Astrocyte of the spinal cord (primary cell): ENCODE measurements at regions not wholly inside any gene's neighbourhood (a gene's known extent, or its start where the extent isn't known, plus 50 kb on each side); places are given as distances from the start of the nearest gene placed in this dataset.
A peak's percentile ranks its signal among the peaks of the same experiment; 100 is the strongest.
"Not testable (repeated sequence)": the region's sequence is repeated elsewhere in the genome, so short reads cannot be mapped to it uniquely, and the experiment has no call there.

Experiments
- DNase-seq: peaks from one replicate; pipeline ENCODE4 v3.0.0; 2011; ENCODE audit warnings: low read depth, low spot score
- H3K4me3 ChIP-seq: 2 replicates; pipeline ENCODE4 v1.5.1; 2011; ENCODE audit warnings: low read depth, mild to moderate bottlenecking, low read length, moderate library complexity
- CTCF ChIP-seq: IDR thresholded peaks from 2 replicates; pipeline ENCODE4 v1.5.1; 2012; ENCODE audit warnings: low read depth, mild to moderate bottlenecking, low read length, inconsistent platforms
- in situ Hi-C: cut with HindIII; loops from 2 replicates; pipeline ENCODE4 v1.10.0; 2017; ENCODE audit warnings: low sequenced_read_pairs

- in situ Hi-C loops = no loop called here
- TF ChIP-seq CTCF = no peak
- no peak overlapping the region for H3K4me3 ChIP-seq
- no peak for DNase-seq
These were observed 341.1 kb upstream of the FLRT2 start for GRCh38 chr14:85188836-85189235.

- in situ Hi-C loops, H3K4me3 ChIP-seq, DNase-seq: not testable (repeated sequence)
These were observed 340.7 kb upstream of the FLRT2 start for GRCh38 chr14:85189253-85189652.

- no peak for DNase-seq
- in situ Hi-C loops = no loop called here
- no peak overlapping the region for H3K4me3 ChIP-seq
- TF ChIP-seq CTCF = no peak
These were observed 339.7 kb upstream of the FLRT2 start for GRCh38 chr14:85190251-85190650.

GRCh38 chr14:85191986-85192385 lies 338.0 kb upstream of the FLRT2 start:
- no peak for TF ChIP-seq CTCF
- DNase-seq = no peak
- in situ Hi-C loops = no loop called here
- no peak overlapping the region for H3K4me3 ChIP-seq

DNA sequence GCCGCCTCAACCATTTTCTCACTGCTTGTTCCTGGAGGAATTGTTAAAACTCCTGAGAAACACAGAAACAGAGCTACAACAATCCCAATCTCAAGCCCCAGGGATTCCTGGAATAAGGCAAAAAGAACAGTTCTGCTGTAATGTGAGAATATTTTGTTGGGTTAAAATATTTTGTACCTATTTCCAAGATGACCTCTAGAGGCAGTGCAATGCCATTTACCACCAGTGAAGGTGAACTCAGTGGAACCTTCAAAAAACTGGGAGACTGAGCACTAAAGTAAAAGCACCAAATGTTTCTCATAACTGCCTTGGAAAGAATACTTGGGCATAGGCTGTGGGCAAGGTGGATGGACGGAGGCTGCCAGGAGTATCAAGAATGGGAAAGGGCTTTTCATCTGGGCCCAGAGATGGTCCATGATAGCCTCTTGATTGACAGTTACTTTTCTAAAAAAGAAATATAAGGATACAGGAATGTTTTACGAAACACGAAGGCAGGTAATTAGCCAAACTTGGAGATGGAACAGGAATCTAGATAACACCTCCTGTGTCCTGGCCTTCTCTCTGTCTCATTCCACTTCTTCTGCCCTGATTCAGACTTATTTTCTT lies 334.0 kb upstream of the FLRT2 start:
- TF ChIP-seq CTCF = peak; percentile 58
- in situ Hi-C loops = no loop called here
- no peak overlapping the region for H3K4me3 ChIP-seq
- DNase-seq = no peak

DNA sequence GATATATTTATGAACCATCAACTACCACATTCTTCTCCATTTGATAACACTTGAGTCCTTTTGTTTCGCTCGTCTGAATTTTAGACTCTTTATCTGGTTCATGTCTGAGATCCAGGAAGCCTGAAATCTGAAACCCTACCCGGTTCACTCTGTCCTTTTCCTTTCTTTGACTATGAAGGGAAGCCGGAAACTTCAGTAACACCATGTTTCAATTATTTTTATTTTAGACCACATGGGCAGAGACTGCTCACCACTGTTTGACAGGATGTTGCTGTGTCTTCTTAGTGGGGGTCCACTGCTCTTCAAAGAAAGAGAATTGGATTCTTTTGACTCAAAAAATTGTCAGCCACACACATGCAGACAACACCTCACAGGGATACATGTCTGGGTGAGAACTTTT lies 331.9 kb upstream of the FLRT2 start:
- in situ Hi-C loops = no loop called here
- H3K4me3 ChIP-seq = no peak overlapping the region
- TF ChIP-seq CTCF = no peak
- DNase-seq = peak; percentile 54

DNA sequence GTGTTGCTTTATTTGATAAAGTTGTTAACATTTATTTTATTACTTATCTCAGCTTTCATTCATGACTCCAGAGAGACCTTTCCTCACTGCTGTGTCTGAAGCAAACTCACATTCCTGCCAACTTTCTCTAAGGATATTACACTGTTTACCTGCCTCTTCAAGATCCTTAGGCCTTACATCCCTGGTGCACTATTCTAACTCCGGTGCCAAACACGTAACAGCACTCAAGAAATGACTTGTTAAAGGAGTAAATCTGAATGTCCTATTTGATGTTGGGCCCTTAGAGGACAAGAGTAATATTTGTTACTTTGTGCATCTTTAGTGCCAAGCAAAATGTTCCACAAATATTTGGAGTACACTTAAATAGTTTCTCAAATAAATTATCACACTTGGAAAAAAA lies 324.1 kb upstream of the FLRT2 start:
- DNase-seq = no peak
- H3K4me3 ChIP-seq = no peak overlapping the region
- TF ChIP-seq CTCF = no peak
- in situ Hi-C loops = no loop called here
